Smooth muscle cell of the brain vasculature (primary cell): ENCODE measurements at regions not wholly inside any gene's neighbourhood (a gene's known extent, or its start where the extent isn't known, plus 50 kb on each side); places are given as distances from the start of the nearest gene placed in this dataset.
"Not testable (repeated sequence)": the region's sequence is repeated elsewhere in the genome, so short reads cannot be mapped to it uniquely, and the experiment has no call there.

Experiments used
- DNase-seq: peaks from one replicate; pipeline ENCODE4 v3.0.0-alpha.2; 2012; ENCODE audit warnings: low read depth, low spot score

DNA sequence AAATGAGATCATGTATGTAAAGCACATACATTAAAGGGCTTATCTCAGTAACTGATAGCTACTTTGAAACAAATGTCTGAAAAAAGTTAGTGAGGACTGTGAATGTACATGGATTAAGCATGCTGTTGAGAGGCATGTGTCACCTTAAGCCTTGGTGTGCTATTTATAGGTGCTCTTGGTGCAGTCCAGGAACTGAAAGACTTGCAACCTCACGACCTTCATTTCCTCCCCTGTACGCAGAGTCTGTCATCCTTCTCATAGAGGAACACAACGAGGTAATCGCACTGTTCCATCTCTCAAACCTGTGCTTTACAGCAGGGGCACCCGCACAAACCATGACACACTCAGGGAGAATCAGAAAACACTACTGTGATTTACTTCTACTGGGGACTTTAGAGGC lies 65.6 kb downstream of the UFM1 start:
- no peak for DNase-seq

- DNase-seq = no peak
Measured at GRCh38 chr13:38417241-38417640, 67.6 kb downstream of the UFM1 start.

DNA sequence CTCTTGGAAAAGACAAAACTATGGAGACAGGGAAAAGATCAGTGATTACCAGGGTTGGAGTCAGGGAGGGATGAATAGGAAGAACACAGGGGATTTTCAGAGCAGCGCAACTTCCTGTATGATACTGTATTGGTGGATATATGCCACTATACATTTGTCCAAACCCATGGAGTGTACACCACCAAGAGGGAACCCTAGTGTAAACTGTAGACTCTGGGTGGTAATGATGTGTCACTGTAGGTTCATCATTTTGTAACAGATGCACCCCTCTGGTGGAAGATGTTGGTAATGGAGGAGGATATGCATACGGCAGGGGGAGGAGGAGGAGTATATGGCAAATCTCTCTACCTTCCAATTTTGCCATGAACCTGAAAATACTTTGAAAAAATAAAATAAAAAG lies 68.1 kb downstream of the UFM1 start:
- DNase-seq = no peak

- DNase-seq = no peak
Measured at GRCh38 chr13:38418286-38418685, 68.6 kb downstream of the UFM1 start.

DNA sequence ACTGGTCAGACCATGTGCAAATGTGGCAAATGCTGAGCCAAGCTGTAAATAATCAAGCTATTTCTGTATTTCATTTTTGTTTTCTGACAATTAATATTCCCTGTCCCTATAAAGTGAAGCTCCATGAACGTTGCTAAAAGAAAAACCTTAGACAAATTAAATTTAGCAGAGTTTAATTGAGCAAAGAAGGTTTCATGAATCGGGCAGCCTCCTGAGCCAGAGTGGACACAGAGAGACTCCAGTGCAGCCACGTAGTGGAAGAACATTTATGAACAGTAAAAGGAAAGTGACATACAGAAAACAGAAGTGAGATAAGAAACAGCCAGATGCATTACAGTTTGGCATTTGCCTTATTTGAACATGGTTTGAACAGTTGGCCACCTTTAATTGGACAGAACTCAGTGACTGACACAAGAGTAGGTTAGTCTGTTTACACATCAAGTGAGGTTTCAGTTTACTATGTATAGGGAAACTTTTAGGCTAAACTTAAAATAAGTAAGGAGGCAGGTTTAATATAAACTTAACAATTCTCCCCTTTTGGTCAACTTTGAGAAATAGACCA lies 69.7 kb downstream of the UFM1 start:
- no peak for DNase-seq

- DNase-seq = no peak
Measured at GRCh38 chr13:38421590-38422560, 72.2 kb downstream of the UFM1 start.

- no peak for DNase-seq
Measured at GRCh38 chr13:38429916-38430315, 80.3 kb downstream of the UFM1 start.

GRCh38 chr13:38430796-38431195 lies 81.1 kb downstream of the UFM1 start:
- DNase-seq = no peak

DNA sequence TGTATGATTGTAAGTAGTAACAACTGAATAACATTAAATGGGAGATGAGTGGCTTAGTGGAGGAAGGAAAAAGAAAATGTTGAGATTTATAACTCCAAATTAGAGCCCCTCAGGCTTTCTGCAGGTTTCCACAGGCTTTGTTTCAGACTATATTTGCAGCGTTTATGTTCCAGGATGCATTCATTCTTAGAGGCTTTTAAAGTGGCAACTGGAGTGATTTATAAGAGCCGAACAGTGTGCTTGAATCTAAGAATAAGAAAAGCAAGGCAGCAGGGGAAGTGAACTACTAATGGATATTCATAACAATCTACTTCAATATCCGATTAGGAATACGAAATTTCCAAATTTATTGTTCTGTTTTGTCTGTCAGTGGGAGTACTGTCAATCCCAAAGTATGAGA lies 91.0 kb downstream of the UFM1 start:
- DNase-seq = no peak

- no peak for DNase-seq
Measured at GRCh38 chr13:38444904-38445303, 95.3 kb downstream of the UFM1 start.

- no peak for DNase-seq
Measured at GRCh38 chr13:38452656-38453055, 103.0 kb downstream of the UFM1 start.

GRCh38 chr13:38462605-38463004 lies 113.0 kb downstream of the UFM1 start:
- DNase-seq = no peak

DNA sequence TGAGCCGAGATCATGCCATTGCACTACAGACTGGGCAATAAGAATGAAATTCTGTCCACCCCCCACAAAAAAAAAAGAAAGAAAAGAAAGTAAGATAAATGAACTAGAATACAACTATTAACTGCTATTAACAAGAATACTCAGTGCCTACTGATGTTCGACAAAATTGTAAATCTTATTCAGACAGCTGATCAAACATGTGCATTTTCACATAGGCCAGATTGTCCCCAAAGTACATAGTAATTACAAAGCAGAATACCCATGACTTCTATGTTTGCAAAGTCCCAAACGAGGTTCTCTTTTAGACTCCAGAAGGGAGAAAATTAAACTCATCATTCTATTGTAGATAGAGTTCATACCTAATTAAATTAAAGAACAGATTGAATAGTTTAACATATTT lies 113.4 kb downstream of the UFM1 start:
- DNase-seq = no peak

- DNase-seq = not testable (repeated sequence)
Measured at GRCh38 chr13:38472411-38472810, 122.8 kb downstream of the UFM1 start.

DNA sequence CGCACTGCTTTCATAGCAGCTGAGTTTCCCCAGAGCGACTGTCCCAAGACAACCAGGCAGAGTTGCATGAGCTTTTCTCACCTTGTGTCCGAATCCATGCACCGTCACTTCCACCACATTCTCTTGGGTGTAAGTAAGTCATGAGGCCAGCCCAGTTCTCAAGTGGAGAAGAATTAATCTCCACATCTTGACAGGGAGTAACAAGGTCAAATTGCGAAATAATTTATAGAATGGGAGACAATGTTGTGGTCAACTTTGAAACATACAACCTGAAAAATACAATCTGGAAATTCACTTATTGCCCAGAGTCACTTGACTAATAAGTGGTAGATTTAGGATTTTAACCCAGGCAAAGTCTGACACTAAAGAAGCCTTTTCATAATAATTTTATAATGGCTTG lies 123.7 kb downstream of the UFM1 start:
- no peak for DNase-seq

- no peak for DNase-seq
Measured at GRCh38 chr13:38477676-38478075, 128.0 kb downstream of the UFM1 start.

- DNase-seq = no peak
Measured at GRCh38 chr13:38483623-38484022, 134.0 kb downstream of the UFM1 start.

- DNase-seq = no peak
Measured at GRCh38 chr13:38490657-38491056, 141.0 kb downstream of the UFM1 start.

DNA sequence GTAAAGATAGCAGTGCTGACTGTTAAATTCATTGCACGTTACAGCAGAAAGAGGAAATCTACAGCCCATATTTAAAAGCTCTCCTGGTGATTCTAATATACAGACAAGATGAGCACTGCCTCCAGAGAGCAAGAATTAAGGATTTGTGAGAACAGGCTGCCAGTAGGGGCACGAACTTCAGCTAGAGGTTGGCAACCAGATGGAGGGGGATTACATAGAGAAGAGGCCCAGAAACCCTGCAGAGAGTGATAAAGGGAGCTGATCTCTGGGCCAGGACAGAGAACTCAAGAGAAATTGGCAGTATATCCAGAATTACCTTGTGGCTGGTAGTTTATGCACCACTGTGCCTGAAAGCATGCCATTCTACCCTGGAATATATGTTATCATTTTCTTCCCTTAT lies 144.8 kb downstream of the UFM1 start:
- DNase-seq = no peak

- no peak for DNase-seq
Measured at GRCh38 chr13:38496917-38497316, 147.3 kb downstream of the UFM1 start.

DNA sequence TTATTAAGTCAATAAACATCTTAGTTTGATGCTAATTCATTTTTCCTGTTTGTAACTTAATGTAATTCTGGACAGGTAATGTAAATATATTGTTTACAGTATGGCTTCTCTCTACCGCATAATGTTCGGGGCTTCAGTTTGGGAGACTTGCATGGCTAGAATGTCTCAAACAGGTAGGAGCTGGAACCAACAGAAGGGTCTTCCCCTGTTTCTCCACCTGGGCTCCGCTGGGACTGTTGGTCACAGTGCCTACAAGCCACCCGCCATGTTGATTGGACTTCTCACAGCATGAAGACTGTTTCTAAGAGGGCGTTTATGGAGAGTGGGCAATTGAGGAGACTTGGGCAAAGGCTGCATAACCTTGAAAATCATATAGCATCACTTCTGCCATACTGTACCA lies 148.6 kb downstream of the UFM1 start:
- no peak for DNase-seq

GRCh38 chr13:38514575-38514974 lies 164.9 kb downstream of the UFM1 start:
- DNase-seq = no peak

GRCh38 chr13:38518328-38518727 lies 168.5 kb upstream of the FREM2 start:
- DNase-seq = no peak
